ENCODE measurements at regions not wholly inside any gene's neighbourhood (a gene's known extent, or its start where the extent isn't known, plus 50 kb on each side); places are given as distances from the start of the nearest gene placed in this dataset.

GRCh38 chr14:97550463-97550862 lies 753.3 kb downstream of the VRK1 start:
- TF ChIP-seq, protein P1, sequence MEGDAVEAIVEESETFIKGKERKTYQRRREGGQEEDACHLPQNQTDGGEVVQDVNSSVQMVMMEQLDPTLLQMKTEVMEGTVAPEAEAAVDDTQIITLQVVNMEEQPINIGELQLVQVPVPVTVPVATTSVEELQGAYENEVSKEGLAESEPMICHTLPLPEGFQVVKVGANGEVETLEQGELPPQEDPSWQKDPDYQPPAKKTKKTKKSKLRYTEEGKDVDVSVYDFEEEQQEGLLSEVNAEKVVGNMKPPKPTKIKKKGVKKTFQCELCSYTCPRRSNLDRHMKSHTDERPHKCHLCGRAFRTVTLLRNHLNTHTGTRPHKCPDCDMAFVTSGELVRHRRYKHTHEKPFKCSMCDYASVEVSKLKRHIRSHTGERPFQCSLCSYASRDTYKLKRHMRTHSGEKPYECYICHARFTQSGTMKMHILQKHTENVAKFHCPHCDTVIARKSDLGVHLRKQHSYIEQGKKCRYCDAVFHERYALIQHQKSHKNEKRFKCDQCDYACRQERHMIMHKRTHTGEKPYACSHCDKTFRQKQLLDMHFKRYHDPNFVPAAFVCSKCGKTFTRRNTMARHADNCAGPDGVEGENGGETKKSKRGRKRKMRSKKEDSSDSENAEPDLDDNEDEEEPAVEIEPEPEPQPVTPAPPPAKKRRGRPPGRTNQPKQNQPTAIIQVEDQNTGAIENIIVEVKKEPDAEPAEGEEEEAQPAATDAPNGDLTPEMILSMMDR (IDR thresholded peaks at IDR 0.05), result no peak
- TF ChIP-seq RAD21 (IDR thresholded peaks at IDR 0.05; ENCODE audit: low read length), result no peak
- TF ChIP-seq RFX5 (IDR thresholded peaks at IDR 0.05; ENCODE audit: low read length), result no peak
- no peak for TF ChIP-seq EP300 (IDR thresholded peaks at IDR 0.05; ENCODE audit: borderline replicate concordance in 1 of 2, low read depth in 1 of 2, low read length in 1 of 2)

Measured in SK-N-SH (cell line).